ENCODE measurements at regions not wholly inside any gene's neighbourhood (a gene's known extent, or its start where the extent isn't known, plus 50 kb on each side); places are given as distances from the start of the nearest gene placed in this dataset.

DNA sequence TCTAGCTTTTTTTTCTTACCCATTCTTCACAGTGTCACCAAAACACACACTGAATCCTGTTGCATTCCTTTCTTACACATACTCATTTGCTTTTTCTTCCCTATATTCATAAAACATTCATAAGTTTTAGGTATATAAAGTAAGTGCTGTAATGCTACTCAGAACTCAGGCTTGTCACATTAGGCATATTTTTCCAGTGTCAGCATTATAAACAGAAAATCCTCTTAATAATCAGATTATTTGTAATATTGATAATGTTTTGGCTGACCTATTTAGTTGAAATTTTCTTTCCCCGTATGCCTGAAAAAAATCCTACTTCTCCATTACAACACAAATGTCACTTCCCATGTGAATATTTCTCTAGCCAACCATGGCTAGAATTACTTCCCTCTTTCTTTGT lies 743.0 kb upstream of the NUDT12 start:
- Histone ChIP-seq H3K9me1 (replicated peaks; ENCODE audit: control insufficient read depth, extremely low read depth, insufficient read depth, low read length) (no peaks in the 10 kb centered on the region), H4K20me1 (replicated peaks; ENCODE audit: control insufficient read depth, extremely low read depth, insufficient read depth, low read length) (no peaks in the 10 kb centered on the region), H3K4me3 (replicated peaks in 1 of 3; ENCODE audit: insufficient read depth in 1 of 3, low read depth in 1 of 3, low read length in 3 of 3) (no peak overlapping the region), H2AFZ (ENCODE audit: low read depth, low read length) (no peak overlapping the region), H3K9me3 (replicated peaks; ENCODE audit: control insufficient read depth, insufficient read depth, low read length) (no peaks in the 10 kb centered on the region), H3K4me1 (ENCODE audit: control insufficient read depth, extremely low read depth, insufficient read depth, low read length) (peaks cover 12% of the 10 kb centered on the region), H3K27ac (ENCODE audit: insufficient read depth, low read depth, low read length) (no peak overlapping the region), H3K9ac (replicated peaks; ENCODE audit: extremely low read depth, insufficient read depth, low read length) (no peak overlapping the region), H3K4me2 (ENCODE audit: insufficient read depth, low read length) (no peak overlapping the region), H3K79me2 (ENCODE audit: control insufficient read depth, insufficient read depth, low read length) (no peaks in the 10 kb centered on the region), H3K36me3 (ENCODE audit: control insufficient read depth in 2 of 2, extremely low read depth in 1 of 2, insufficient read depth in 2 of 2, low read length in 2 of 2) (no peaks in the 10 kb centered on the region), H3K27me3 (ENCODE audit: control insufficient read depth in 2 of 2, insufficient read depth in 2 of 2, low read length in 2 of 2) (no peaks in the 10 kb centered on the region)
- FAIRE-seq (no peak), DNase-seq (ENCODE audit: low read depth, low spot score) (no peak)
- BruUV-seq (replicated peaks), result no TSS peak
- TF ChIP-seq JUN (IDR thresholded peaks at IDR 0.05; ENCODE audit: borderline replicate concordance, insufficient read depth, insufficient read length, low read depth) (no peak), POLR2AphosphoS5 (IDR thresholded peaks at IDR 0.05; ENCODE audit: insufficient read depth, low read depth, low read length) (no peak), FOS (IDR thresholded peaks at IDR 0.05; ENCODE audit: borderline replicate concordance, insufficient read depth, low read length) (no peak), EZH2 (IDR thresholded peaks at IDR 0.05; ENCODE audit: borderline replicate concordance, low read depth, low read length, severe bottlenecking) (no peak), MYC (IDR thresholded peaks at IDR 0.05; ENCODE audit: low read depth, low read length) (no peak), GATA2 (IDR thresholded peaks at IDR 0.05; ENCODE audit: insufficient read depth, insufficient read length, low read depth, low read length) (no peak), POLR2A (IDR thresholded peaks at IDR 0.05; ENCODE audit: low read depth, low read length) (no peak)
- TF ChIP-seq, protein P1, sequence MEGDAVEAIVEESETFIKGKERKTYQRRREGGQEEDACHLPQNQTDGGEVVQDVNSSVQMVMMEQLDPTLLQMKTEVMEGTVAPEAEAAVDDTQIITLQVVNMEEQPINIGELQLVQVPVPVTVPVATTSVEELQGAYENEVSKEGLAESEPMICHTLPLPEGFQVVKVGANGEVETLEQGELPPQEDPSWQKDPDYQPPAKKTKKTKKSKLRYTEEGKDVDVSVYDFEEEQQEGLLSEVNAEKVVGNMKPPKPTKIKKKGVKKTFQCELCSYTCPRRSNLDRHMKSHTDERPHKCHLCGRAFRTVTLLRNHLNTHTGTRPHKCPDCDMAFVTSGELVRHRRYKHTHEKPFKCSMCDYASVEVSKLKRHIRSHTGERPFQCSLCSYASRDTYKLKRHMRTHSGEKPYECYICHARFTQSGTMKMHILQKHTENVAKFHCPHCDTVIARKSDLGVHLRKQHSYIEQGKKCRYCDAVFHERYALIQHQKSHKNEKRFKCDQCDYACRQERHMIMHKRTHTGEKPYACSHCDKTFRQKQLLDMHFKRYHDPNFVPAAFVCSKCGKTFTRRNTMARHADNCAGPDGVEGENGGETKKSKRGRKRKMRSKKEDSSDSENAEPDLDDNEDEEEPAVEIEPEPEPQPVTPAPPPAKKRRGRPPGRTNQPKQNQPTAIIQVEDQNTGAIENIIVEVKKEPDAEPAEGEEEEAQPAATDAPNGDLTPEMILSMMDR (IDR thresholded peaks at IDR 0.05; ENCODE audit: extremely low read depth in 1 of 2, insufficient read depth in 1 of 2, low read depth in 1 of 2, low read length in 2 of 2), result no peak
- TF ChIP-seq, protein P2, sequence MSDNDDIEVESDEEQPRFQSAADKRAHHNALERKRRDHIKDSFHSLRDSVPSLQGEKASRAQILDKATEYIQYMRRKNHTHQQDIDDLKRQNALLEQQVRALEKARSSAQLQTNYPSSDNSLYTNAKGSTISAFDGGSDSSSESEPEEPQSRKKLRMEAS (IDR thresholded peaks at IDR 0.05; ENCODE audit: insufficient read depth, insufficient read length), result no peak
- intact Hi-C loops (cut with micrococcal nuclease), result no loop called here
- POLR2A ChIA-PET, result no interaction called here
- dilution Hi-C loops (cut with MboI; ENCODE audit: extremely low pct_ligation_motif_present, low sequenced_read_pairs), result no loop called here
- CTCF ChIA-PET, result no interaction called here

Data from endothelial cell of umbilical vein (primary cell).